NT2/D1 (cell line): ENCODE measurements at regions not wholly inside any gene's neighbourhood (a gene's known extent, or its start where the extent isn't known, plus 50 kb on each side); places are given as distances from the start of the nearest gene placed in this dataset.

Experiments
- SUZ12 ChIP-seq: IDR thresholded peaks from 2 replicates; pipeline ENCODE4 v1.6.1; 2011; ENCODE audit not compliant: insufficient read length, insufficient read depth; ENCODE audit errors: extremely low read depth
- YY1 ChIP-seq: IDR thresholded peaks from 2 replicates; pipeline ENCODE4 v1.6.1; 2011; ENCODE audit not compliant: insufficient read length, insufficient read depth
- ZNF274 ChIP-seq: IDR thresholded peaks from 2 replicates; pipeline ENCODE4 v1.6.1; 2011; ENCODE audit warnings: mild to moderate bottlenecking, low read depth, low read length

GRCh38 chr12:41709012-41709411 lies 435.7 kb downstream of the GXYLT1 start:
- TF ChIP-seq YY1 (no peak), SUZ12 (no peak), ZNF274 (no peak)
